ENCODE measurements at regions not wholly inside any gene's neighbourhood (a gene's known extent, or its start where the extent isn't known, plus 50 kb on each side); places are given as distances from the start of the nearest gene placed in this dataset.

- Histone ChIP-seq H3K4me3 (replicated peaks; ENCODE audit: low read depth, low read length) (no peak overlapping the region), H3K36me3 (ENCODE audit: control insufficient read depth, insufficient read depth, low read length) (no peaks in the 10 kb centered on the region), H3K27me3 (replicated peaks; ENCODE audit: control insufficient read depth, insufficient read depth, low read length) (no peaks in the 10 kb centered on the region)
- DNase-seq (ENCODE audit: extremely low read depth, insufficient read length) = no peak
- no peak for TF ChIP-seq CTCF (IDR thresholded peaks at IDR 0.05; ENCODE audit: insufficient read depth, low read length, poor library complexity, severe bottlenecking)
Measured at GRCh38 chr2:56100791-56101312, 82.9 kb upstream of the CCDC85A start.

GRCh38 chr2:56102098-56102497, 81.7 kb upstream of the CCDC85A start:
- Histone ChIP-seq H3K36me3 (ENCODE audit: control insufficient read depth, insufficient read depth, low read length) (no peaks in the 10 kb centered on the region), H3K27me3 (replicated peaks; ENCODE audit: control insufficient read depth, insufficient read depth, low read length) (no peaks in the 10 kb centered on the region), H3K4me3 (replicated peaks; ENCODE audit: low read depth, low read length) (no peak overlapping the region)
- no peak for DNase-seq (ENCODE audit: extremely low read depth, insufficient read length)
- TF ChIP-seq CTCF (IDR thresholded peaks at IDR 0.05; ENCODE audit: insufficient read depth, low read length, poor library complexity, severe bottlenecking) = no peak

- H3K27me3 ChIP-seq (replicated peaks; ENCODE audit: control insufficient read depth, insufficient read depth, low read length) = no peaks in the 10 kb centered on the region; the same call in 1 of the 2 replicates
- no peaks in the 10 kb centered on the region for H3K36me3 ChIP-seq (ENCODE audit: control insufficient read depth, insufficient read depth, low read length)
- H3K4me3 ChIP-seq (replicated peaks; ENCODE audit: low read depth, low read length) = no peak overlapping the region
- no peak for TF ChIP-seq CTCF (IDR thresholded peaks at IDR 0.05; ENCODE audit: insufficient read depth, low read length, poor library complexity, severe bottlenecking)
- DNase-seq (ENCODE audit: extremely low read depth, insufficient read length) = no peak
Measured at GRCh38 chr2:56102866-56103265, 80.9 kb upstream of the CCDC85A start.

GRCh38 chr2:56104962-56105361, 78.8 kb upstream of the CCDC85A start:
- TF ChIP-seq CTCF (IDR thresholded peaks at IDR 0.05; ENCODE audit: insufficient read depth, low read length, poor library complexity, severe bottlenecking) = no peak
- H3K36me3 ChIP-seq (ENCODE audit: control insufficient read depth, insufficient read depth, low read length) = no peaks in the 10 kb centered on the region
- H3K4me3 ChIP-seq (replicated peaks; ENCODE audit: low read depth, low read length) = no peak overlapping the region
- no peak for DNase-seq (ENCODE audit: extremely low read depth, insufficient read length)
- no peaks in the 10 kb centered on the region; the same call in 1 of the 2 replicates for H3K27me3 ChIP-seq (replicated peaks; ENCODE audit: control insufficient read depth, insufficient read depth, low read length)

GRCh38 chr2:56107502-56108220, 76.1 kb upstream of the CCDC85A start:
- no peaks in the 10 kb centered on the region for H3K36me3 ChIP-seq (ENCODE audit: control insufficient read depth, insufficient read depth, low read length)
- H3K4me3 ChIP-seq (replicated peaks; ENCODE audit: low read depth, low read length) = no peak overlapping the region
- DNase-seq (ENCODE audit: extremely low read depth, insufficient read length) = no peak
- TF ChIP-seq CTCF (IDR thresholded peaks at IDR 0.05; ENCODE audit: insufficient read depth, low read length, poor library complexity, severe bottlenecking) = no peak
- no peaks in the 10 kb centered on the region; the same call in 1 of the 2 replicates for H3K27me3 ChIP-seq (replicated peaks; ENCODE audit: control insufficient read depth, insufficient read depth, low read length)
